Activated CD4-positive, alpha-beta T cell treated with anti-CD3 and anti-CD28 coated beads, Interleukin-2, Interleukin-6, amounts not matched to agents 100 ng/mL and 50 ng/mL, durations not matched to agents 16 hours and 8 hours (primary cell): ENCODE measurements at regions not wholly inside any gene's neighbourhood (a gene's known extent, or its start where the extent isn't known, plus 50 kb on each side); places are given as distances from the start of the nearest gene placed in this dataset.
"Not testable (repeated sequence)": the region's sequence is repeated elsewhere in the genome, so short reads cannot be mapped to it uniquely, and the experiment has no call there.

Experiments
- DNase-seq: peaks from one replicate; pipeline ENCODE4 v3.0.0-alpha.2; 2020

DNA sequence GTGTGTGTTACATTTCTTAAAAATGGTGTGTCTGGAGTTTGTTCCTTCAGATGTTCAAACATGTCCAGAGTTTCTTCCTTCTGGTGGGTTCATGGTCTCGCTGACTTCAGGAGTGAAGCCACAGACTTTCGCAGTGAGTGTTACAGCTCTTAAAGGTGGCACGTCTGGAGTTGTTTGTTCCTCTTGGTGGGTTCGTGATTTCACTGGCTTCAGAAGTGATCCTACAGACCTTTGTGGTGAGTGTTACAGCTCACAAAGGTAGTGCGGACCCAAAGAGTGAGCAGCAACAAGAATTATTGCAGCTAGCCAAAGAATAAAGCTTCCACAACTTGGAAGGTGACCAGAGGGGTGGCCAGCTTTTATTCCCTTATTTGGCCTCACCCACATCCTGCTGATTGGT is 183.7 kb downstream of the COPRS start:
- peak; percentile 22 for DNase-seq

DNA sequence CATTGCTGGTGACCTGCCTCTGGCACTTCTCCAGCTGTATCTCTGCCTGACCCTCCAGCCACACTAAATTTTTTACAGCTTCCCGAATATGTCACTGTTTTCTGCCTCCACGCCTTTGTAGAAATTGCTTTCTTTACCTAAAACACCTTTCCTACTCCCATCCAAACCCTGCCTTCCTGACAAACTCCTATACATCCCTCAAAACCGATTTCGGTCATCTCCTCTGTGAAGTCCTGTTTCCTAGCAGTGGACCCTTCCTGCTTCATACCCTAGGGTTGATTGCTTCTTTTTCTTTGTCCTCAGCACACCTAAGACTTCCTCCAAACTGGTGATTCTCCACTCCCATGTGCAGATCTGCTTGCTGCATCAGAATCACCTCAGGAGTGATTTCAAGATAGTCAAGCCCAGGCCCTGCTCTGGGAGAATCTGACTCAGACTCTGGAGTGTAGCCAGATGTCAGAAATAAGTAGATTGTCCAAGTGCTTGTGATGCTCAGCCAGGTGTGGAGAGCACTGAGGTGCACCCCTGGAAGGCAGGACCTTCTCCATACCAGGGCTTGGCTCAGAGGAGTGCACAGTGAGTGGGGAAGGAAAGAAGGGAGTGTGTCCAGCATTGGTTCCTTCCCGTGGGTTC is 184.2 kb downstream of the COPRS start:
- no peak for DNase-seq

DNA sequence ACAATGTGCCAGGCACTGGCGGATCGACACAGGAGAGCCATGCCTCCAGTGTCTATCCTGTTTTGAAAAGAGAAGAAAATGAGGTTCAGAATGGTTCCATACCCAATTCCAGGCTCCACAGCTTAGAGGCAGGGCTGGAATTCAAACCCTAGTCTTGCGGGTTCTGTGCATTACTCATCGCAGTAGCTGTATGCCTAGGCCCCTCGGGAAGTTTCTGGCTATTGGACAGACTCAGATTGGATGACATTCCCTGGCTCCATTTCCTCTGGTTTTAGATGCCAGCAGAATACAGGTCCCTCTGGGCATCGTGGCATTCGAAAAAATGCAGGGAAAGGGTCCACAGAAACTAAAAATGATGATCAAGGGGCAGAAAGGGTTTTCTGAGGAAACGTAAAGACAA is 184.7 kb downstream of the COPRS start:
- DNase-seq = no peak

DNA sequence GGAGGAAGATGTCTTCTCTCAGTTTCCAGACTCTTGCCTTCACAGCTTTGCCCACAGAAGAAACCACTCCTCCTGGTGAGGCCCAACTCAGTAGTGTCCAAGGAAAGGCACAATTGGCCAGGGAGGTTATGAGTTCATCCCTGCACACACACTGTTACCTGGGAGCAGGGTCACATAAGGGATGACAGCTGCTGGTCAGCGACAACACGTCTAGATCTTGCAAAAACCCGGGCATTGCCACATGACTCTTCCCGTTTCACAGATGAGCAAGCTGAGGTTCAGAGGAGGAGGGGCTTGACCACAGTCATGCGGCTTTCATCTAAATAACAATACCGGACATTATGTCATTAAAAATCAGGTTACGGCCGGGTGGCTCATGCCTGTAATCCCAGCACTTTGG is 186.0 kb downstream of the COPRS start:
- no peak for DNase-seq

DNA sequence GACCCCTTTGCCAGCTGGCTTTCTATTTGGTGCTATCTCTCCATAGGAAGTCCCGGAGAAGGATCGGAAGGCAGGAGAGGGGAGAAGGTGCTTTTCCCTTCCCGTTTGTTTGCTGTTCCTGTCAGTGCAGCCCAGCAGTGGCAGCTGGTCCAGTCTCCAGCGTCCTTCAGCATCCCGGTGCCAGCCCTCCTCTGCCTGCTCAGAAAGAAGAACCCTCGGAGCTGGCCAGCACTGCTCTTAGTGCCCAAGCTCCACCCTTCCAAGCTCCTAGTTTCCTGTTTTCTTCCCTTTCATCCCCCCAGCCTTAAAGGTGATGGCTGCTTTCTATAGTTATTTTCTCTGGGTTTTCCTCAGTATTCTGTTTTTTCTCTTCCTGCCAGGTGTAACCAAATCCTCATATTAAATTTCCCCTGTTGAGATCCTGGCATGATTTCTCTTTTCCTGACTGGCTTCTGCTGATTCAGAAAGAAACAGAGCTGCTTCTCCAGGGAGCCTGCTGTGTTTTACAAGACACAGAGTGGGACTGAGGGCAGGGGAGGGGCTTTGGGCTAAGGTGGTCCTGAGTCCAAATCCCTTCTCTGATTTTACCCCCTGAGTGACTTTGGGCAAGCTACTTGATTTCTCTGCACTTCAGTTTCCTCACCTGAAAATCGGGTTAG is 186.8 kb downstream of the COPRS start:
- DNase-seq = no peak

DNA sequence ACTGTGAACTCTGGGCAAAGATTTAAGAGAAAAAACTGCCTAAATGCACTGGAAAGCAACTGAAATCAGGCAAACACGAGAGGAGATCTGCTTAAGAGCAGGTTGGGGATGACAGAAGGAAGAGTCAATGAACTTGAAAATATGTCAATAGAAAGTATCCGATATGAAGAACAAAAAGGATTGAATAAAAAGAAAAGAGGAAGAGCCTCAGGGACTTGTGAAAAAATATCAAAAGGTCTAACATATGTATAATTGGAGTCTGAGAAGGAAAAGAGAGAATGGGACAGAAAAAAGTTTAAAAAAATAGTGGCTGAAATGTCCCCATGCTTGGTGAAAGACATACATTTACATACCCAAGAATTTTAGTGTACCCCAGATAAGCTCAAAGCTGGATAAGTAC is 195.5 kb downstream of the COPRS start:
- no peak for DNase-seq

DNA sequence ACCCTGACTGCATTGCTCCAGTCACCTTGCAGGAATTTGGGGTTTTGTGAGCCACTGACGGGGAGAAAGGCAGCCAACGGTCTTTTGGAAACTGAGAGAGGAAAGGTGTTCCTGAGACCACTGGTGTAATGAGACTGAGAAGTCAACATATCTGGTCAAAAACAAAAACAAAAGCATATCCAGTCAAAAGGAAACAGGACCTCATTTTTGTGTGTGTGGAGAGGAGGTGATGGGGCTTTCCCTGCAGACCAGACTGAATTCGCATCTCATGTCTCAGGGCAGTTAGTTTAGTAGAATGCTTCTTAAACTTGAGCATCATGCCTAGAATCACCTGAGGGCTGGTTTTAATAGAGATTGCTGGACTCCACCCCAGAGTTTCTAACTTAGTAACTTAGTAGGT is 198.4 kb downstream of the COPRS start:
- peak; percentile 40 for DNase-seq

DNA sequence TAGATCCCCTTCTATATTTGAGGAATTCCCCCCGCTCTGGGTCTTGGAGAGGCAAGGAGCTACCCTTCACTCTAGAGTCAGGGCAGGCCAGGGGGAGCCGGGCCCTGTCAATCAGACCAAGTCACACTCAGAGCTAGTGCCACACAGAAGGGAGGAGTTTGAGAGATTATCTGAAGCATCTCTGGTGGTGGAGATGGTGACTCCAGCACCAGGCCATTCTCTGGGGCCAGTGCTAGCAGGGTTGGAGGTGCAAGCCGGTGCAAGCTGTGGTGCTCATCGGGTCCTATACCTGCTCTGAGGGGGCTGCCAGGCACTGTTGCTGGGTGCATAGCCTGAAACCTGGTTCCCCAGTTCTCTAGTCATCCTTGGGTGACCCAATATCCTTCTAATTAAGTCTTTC is 201.2 kb downstream of the COPRS start:
- DNase-seq = no peak

DNA sequence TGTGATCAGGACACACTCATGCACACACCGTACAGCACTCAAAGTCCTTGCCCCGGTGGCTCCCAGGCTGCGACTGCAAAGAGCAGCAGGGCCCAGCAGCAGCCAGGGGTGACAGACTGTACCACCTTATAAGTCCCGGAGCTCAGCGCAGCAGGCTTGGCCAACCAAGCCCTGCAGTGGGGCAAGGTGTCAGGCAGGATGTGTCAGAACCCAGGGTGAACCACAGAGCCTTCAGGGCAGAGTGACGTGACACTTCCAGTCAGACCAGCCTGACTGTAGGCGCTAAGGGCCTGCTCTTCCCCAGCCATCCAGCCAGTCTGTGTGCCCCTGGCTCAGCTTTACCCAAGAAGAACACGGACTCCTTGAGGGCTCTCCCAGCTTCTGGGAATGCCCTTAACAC is 204.1 kb downstream of the COPRS start:
- DNase-seq = peak; percentile 57

DNA sequence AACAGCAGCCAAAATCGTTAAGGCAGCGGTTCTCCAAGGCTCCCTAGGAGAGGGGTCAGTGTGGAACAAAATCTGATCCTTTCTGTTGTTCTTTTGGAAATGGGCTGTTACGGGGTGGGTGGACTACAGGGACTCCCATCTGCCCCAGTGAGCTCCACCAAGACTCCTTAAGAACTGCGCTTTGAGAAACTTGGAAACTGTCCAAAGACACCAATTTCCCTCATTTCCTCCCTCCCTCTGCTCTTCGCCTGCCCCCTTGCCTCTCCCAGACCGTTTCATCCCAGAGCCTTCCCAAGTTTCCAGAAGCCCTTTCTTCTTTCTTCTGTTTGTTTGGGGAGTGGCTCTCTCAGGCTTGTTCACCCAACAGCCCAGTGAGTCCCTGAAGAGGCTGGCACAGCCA is 205.4 kb downstream of the COPRS start:
- DNase-seq = no peak

DNA sequence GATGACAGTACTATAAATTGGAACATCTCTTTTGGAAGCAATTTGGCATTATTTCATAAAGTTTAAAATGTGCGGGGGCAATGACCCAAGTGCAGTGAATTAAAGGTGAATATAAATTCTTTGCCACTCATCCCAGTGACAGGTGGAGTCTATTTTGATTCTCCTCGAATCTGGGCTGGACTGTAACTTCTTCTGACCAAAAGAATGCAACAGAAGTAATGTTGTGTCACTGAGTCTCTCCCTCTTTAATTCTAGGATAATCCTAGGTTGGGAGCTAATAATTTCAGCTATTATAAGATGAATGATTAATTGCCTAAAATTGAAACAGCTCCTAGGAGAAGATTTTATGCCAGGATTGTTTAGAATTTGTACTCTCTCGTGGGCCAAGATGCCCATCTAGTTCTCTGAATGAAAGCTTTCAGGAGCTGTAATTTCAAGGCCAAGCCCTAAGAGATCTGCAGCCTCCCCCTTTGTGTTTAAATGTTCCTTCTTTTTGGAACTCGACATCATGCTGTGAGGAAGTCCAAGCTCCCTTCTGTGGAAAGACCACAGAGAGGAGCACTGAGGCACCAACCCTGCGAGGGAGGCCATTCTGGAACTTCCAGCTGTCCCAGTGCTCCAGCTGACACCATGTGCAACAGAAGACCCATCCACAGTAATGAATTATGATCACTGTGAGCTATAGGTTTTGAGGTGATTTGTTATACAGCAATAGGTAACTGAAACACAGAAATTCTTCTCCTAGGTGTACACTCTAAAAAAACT is 208.1 kb downstream of the COPRS start:
- no peak for DNase-seq

DNA sequence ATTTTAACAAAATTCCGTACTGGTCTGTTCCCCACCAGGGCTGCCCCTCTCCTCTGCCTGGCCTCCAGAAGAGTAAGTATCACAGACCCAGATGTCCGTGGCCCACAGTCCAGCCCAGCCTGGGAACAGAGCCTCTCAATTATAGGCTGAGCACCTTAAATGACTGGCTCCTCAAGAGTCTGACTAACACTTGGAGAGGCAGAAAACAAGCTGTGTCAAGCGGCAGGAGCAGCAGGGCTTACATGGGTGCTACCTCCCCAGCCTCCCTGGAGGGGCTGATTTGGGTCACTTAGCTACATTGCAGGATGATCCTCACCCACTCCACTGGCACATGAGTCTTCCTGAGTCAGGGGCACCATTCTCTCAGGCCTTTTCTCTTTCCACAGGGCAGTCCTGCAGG is 209.7 kb downstream of the COPRS start:
- DNase-seq = no peak

DNA sequence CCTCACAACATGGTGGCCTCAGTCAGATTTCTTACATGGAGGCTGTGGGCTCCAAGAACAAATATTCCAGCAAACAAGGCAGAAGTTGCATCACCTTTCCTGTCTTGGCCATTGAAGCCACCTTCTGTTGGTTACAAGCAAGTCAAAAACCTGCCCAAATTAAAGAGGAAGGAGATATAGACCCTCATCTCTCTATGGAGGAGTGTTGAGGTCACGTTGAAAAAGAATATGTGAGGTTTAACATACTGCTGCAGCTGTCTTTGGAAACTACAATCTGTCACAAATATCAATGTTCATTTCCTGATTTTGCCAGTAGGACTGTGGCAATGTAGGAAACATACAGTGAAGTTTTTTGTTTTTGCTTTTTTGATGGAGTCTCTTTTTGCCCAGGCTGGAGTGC is 211.4 kb downstream of the COPRS start:
- DNase-seq = no peak

DNA sequence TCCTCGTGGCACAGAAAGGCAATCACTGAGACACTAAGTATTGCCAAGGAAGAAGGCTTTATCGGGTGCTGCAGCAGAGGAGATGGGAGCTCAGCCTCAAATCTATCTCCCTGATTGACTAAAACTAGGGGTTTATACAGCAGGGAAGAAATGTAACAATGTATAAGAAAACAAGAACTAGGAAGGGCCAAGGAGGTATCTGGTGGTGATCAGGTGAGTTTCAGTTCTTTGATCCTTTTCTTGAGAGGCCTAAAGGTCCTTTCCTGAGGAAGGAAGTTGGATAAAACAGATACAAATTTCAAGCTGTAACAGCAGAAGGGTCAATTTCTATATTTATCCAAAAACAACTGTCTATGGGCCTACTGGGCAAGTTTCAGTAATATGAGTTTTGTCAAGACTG is 212.4 kb downstream of the COPRS start:
- DNase-seq = no peak

DNA sequence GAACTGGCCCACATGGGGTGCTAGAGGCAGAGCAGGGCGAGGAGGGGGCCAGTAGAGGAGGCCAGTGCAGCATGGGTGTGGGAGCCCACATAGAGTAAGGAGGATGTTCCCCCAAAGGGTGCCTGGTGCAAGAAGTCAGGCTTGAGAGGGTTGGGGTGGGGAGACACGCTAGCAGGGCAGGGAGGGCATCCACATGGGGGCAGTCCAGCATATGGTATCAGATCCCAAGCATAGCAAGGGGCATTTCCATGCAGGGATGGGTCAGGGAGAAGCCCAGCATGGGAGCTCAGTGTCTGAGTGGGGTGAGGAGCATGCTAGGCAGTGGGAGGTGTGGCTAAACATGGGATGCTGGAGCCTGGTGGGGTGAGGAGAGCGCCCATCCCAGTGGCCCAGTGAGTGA is 213.7 kb downstream of the COPRS start:
- DNase-seq = no peak

DNA sequence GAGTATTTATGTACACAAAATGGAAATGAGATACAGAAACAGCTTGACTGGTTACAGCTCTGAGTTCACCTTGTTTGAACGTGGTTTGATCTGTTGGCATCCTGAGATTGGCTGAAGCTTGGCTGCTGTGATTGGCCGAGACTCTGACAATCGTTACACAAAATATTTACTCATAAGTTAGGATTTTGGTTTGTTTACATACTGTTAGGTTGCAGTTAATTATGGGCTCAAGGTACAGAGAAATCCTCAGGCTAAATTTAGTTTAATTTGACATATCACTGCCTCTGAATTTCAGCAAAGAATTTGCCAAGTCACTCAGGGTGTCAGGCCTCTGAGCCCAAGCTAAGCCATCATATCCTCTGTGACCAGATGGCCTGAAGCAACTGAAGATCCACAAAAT is 227.3 kb downstream of the COPRS start:
- DNase-seq = no peak

DNA sequence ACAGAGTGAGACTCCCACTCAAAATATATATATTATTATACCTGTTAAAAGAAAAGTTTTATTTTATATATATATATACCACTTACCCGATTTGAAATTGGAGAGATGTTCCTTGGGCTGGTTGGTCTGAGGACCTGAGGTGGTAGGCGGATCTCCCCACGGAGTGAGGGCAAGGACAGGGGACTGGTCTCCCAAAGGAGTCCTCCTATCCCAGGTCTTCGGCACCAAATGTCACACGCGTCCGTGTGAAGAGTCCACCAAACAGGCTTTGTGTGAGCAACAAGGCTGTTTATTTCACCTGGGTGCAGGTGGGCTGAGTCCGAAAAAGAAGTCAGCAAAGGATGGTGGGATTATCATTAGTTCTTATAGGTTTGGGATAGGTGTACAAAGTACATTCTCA is 228.2 kb downstream of the COPRS start:
- DNase-seq = not testable (repeated sequence)

DNA sequence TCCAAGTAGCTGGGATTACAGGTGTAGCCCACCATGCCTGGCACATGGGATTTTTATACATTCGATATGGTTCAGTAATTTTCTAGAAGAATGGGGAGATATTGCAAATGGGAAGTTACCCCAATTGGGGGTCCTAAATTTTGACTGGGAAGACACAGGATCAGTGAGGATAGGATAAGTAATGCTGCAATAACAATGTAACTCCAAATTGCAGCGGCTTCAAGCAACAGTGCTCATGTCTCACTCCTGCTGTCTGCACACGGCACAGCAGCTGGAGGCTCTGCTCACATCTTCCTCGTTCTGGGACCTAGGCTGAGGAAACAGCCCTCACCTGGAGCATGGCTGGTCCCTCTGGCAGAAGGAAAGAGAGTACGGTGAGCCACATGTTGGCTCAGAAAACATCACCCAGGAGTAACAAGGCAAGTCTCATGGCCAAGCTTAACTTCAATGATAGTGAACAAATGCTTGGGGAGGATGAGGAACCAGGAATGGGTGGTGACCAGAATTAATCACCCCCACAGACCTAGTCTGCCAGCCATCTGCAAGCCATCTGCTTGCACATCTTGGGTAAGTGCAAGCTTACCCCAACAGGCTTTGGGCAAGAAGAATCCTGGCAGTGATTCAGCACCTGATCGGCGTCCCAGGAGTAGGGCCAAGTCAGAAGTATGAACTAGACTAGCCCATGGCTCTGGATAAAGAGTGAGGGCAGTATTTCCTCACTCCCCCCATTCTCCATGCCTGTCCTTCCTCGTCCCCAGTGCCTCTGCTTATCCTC is 229.2 kb downstream of the COPRS start:
- DNase-seq = no peak

DNA sequence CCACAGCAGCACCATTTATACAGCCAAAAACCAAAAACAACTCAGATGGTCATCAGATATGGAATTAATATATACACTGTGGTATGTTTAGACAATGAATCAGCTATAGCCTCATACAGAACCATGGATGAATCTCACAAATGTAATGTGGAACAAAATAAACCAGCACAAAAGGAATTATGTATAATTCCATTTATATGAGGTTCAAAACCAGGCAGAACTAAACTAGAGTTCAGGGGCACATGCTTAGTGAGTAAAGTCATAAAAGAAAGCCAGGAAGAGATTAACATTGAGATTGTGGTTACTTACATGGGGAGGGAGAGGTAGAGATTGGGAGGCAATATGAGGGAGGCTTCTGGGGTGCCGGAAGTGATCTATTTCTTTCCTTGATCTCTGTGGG is 231.1 kb downstream of the COPRS start:
- no peak for DNase-seq

DNA sequence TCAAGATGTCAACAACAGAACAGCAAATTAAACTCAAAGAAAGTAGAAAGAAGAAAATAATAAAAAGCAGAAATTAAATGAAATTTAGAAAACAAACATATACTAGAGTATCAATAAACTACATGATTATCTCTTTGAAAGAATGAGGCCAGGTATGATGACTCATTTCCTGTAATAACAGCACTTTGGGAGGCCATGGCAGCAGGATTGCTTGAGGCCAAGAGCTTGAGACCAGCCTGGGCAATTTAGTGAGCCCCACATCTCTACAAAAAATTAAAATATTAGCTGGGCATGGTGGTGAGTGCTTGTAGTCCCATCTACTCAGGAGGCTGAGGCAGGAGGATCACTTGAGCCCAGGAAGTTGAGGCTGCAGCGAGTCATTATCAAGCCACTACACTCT is 232.5 kb downstream of the RAB11FIP4 start:
- DNase-seq = no peak

DNA sequence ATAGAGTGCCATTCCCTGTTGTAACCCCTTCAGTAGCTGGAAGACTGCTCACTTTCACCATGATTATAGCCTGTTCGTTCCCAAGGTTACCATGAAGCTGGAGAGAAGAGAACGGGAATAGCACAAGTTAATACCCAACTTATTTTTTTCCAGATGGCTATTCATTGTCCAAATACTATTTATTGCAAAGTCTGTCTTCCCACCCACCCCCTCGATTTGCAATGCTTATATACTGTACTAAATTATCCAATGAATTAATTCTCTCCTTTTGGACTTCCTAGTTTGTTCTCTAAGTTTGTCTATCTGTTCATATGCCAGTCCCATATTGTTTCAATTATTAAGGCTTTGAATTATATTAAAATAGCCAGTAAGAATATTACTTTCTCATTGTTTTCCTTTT is 231.0 kb downstream of the RAB11FIP4 start:
- DNase-seq = no peak

DNA sequence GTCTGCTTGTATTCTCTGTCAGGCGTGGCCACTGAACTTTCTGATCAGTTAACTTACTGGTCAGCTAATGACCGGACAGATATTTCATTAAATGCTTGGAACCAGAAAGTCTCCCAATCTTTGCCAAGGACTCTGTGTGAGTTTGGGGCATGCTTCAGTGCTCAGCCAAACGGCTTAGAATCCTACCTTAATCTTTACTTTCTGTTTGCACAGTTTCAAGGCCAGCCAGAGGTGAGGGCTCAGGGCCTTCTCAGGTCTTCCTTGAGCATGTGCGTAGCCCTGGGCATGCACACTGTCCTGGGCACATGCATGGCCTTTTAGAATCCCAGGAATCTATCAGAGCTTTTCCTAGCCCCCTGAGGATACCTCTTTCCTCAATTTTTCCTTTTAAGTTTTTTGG is 230.1 kb downstream of the RAB11FIP4 start:
- DNase-seq = no peak

DNA sequence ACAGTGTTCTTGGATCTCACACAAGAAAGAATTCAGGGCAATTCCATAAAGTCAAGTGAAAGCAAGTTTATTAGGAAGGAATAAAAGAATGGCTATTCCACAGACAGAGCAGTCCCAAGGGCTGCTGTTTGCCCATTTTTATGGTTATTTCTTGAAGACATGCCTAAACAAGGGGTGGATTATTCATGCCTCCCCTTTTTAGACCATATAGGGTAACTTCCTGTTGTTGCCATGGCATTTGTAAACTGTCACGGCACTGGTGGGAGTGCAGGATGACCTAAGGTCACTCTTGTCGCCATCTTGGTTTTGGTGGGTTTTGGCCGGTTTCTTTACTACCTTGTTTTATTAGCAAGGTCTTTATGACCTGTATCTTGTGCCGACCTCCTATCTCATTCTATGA is 219.6 kb downstream of the RAB11FIP4 start:
- not testable (repeated sequence) for DNase-seq
